Endothelial cell (in vitro differentiated cells): ENCODE measurements at regions not wholly inside any gene's neighbourhood (a gene's known extent, or its start where the extent isn't known, plus 50 kb on each side); places are given as distances from the start of the nearest gene placed in this dataset.

Source experiments
- DNase-seq: peaks from one replicate; pipeline ENCODE4 v3.0.0; 2021; ENCODE audit warnings: low spot score
- H3K27ac Mint-ChIP-seq: one replicate; pipeline ENCODE4 v1.8.0; 2021; ENCODE audit warnings: mixed read lengths, inconsistent platforms; ENCODE audit not compliant: unreplicated experiment
- H3K27me3 Mint-ChIP-seq: one replicate; pipeline ENCODE4 v1.8.0; 2021; ENCODE audit warnings: mild to moderate bottlenecking, moderate library complexity, mixed read lengths, inconsistent platforms; ENCODE audit not compliant: unreplicated experiment
- H3K36me3 Mint-ChIP-seq: one replicate; pipeline ENCODE4 v1.8.0; 2021; ENCODE audit warnings: mild to moderate bottlenecking, low read depth, mixed read lengths, inconsistent platforms; ENCODE audit not compliant: unreplicated experiment
- H3K4me1 Mint-ChIP-seq: one replicate; pipeline ENCODE4 v1.8.0; 2021; ENCODE audit warnings: mild to moderate bottlenecking, mixed read lengths, inconsistent platforms; ENCODE audit not compliant: unreplicated experiment
- H3K4me3 Mint-ChIP-seq: one replicate; pipeline ENCODE4 v1.8.0; 2021; ENCODE audit warnings: mild to moderate bottlenecking, mixed read lengths, inconsistent platforms; ENCODE audit not compliant: unreplicated experiment
- H3K9me3 Mint-ChIP-seq: one replicate; pipeline ENCODE4 v1.8.0; 2021; ENCODE audit warnings: mixed read lengths, inconsistent platforms; ENCODE audit not compliant: unreplicated experiment
- CTCF ChIP-seq: fragments of 200-600 bp; sonication (generic); IDR thresholded peaks from one replicate; pipeline ENCODE4 v1.5.0; 2021; ENCODE audit warnings: antibody characterized with exemption; ENCODE audit not compliant: unreplicated experiment

DNA sequence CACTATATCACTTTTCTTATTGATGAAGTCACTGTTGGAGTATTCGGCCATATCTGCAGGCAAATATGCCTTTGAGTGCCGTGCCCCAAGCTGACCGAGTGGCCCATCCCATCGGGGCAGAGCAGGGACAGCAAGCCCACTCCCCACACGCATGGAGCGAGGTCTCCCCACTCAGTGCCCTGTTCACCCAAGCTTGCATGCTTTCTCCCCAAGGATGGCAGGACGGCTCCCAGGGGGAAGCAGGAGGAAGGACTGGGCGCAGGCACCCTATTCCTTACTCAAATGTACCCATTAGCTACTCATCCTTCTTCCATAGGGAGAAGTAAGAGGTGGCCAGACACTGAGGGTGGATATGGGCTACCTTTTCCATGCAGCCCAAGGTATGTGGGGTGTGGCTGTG, 309.0 kb downstream of the IRX1 start:
- no peak for TF ChIP-seq CTCF
- no peak overlapping the region for H3K27ac Mint-ChIP-seq
- no peak for DNase-seq
- no peaks in the 10 kb centered on the region for H3K4me1 Mint-ChIP-seq
- H3K27me3 Mint-ChIP-seq, result peaks cover 4% of the 10 kb centered on the region
- no peak overlapping the region for H3K4me3 Mint-ChIP-seq
- H3K36me3 Mint-ChIP-seq, result no peaks in the 10 kb centered on the region
- peaks cover 10% of the 10 kb centered on the region for H3K9me3 Mint-ChIP-seq

DNA sequence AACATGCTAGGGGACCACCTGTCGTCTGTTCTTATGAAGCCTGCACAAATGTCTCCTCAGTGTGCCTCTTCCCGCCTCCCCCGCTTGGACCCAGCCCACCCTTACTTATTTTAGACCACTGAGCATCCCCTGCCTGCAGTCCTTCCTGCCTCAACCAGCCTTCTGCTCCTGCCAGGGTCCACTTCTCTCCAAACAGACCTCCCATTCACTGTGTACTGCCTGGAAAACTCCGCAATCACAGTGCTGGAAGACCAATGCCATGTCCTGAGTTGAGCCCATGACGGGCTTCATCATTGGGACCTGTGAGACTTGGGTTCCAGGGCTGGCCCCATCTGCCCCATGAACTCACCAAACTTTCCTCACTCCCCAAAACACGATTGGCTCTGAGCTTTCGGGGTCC, 309.4 kb downstream of the IRX1 start:
- no peak overlapping the region for H3K4me3 Mint-ChIP-seq
- H3K27me3 Mint-ChIP-seq, result peaks cover 4% of the 10 kb centered on the region
- no peak for TF ChIP-seq CTCF
- no peaks in the 10 kb centered on the region for H3K4me1 Mint-ChIP-seq
- no peaks in the 10 kb centered on the region for H3K36me3 Mint-ChIP-seq
- no peak overlapping the region for H3K27ac Mint-ChIP-seq
- peaks cover 10% of the 10 kb centered on the region for H3K9me3 Mint-ChIP-seq
- DNase-seq, result no peak

- Mint-ChIP-seq H3K4me1 (no peaks in the 10 kb centered on the region), H3K4me3 (no peak overlapping the region), H3K27me3 (peaks cover 4% of the 10 kb centered on the region), H3K9me3 (peaks cover 10% of the 10 kb centered on the region), H3K27ac (no peak overlapping the region), H3K36me3 (no peaks in the 10 kb centered on the region)
- no peak for DNase-seq
- no peak for TF ChIP-seq CTCF
Observed at GRCh38 chr5:3905521-3905920, 309.9 kb downstream of the IRX1 start.

DNA sequence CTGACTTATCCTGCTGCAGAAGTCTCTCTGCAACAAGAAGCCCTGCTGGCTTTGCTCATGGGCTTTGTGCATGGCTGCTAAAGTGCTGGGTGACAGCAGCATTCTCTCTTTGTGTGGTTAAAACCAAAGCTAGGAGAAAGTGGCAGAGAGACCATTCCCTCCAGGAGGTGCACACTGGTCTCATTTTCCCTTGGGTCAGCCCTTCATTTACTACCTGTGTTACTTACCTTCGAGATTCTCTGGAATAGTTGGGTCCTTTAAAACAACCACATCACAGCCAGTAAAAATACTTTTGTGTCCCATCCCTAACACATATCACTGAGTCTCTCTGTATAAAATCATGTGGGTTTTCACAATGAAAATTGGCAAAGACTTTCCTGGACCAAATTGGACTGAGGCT, 315.5 kb downstream of the IRX1 start:
- no peaks in the 10 kb centered on the region for H3K36me3 Mint-ChIP-seq
- no peak overlapping the region for H3K4me3 Mint-ChIP-seq
- no peak for TF ChIP-seq CTCF
- H3K9me3 Mint-ChIP-seq, result peaks cover 5% of the 10 kb centered on the region
- H3K27ac Mint-ChIP-seq, result no peak overlapping the region
- no peak for DNase-seq
- no peaks in the 10 kb centered on the region for H3K4me1 Mint-ChIP-seq
- peaks cover 4% of the 10 kb centered on the region for H3K27me3 Mint-ChIP-seq

- no peak overlapping the region for H3K4me3 Mint-ChIP-seq
- no peaks in the 10 kb centered on the region for H3K4me1 Mint-ChIP-seq
- peaks cover 4% of the 10 kb centered on the region for H3K27me3 Mint-ChIP-seq
- H3K36me3 Mint-ChIP-seq, result no peaks in the 10 kb centered on the region
- DNase-seq, result no peak
- peaks cover 5% of the 10 kb centered on the region for H3K9me3 Mint-ChIP-seq
- no peak overlapping the region for H3K27ac Mint-ChIP-seq
- TF ChIP-seq CTCF, result no peak
Observed at GRCh38 chr5:3911773-3912172, 316.1 kb downstream of the IRX1 start.
